ENCODE measurements at regions not wholly inside any gene's neighbourhood (a gene's known extent, or its start where the extent isn't known, plus 50 kb on each side); places are given as distances from the start of the nearest gene placed in this dataset.

DNA sequence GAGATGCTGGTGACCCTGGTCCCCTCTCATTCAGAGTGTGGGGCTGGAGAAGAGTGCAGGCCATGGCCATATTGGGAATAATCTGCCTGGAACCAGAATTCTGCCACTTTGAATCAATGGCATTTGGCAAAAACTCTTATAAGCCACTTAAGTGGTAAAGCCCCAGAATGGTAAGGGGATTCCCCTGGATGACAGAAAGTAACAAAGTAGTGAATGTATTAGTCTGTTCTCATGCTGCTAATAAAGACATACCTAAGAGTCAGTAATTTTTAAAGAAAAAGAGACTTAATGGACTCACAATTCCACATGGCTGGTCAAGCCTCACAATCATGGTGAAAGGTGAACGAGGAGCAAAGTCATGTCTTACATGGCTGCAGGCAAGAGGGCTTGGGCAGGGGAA is 248.6 kb downstream of the SH2D4B start:
- peaks cover 2% of the 10 kb centered on the region for H3K27me3 Mint-ChIP-seq (ENCODE audit: unreplicated experiment)
- H3K27ac Mint-ChIP-seq (ENCODE audit: unreplicated experiment), result no peak overlapping the region
- no peaks in the 10 kb centered on the region for H3K4me1 Mint-ChIP-seq (ENCODE audit: unreplicated experiment)
- no peak for DNase-seq (ENCODE audit: extremely low spot score, unreplicated experiment)
- no peak overlapping the region for H3K4me3 Mint-ChIP-seq (ENCODE audit: unreplicated experiment)
- H3K9me3 Mint-ChIP-seq (ENCODE audit: unreplicated experiment), result no peaks in the 10 kb centered on the region
- TF ChIP-seq CTCF (IDR thresholded peaks at IDR 0.05), result no peak
- H3K36me3 Mint-ChIP-seq (ENCODE audit: unreplicated experiment), result no peaks in the 10 kb centered on the region

DNA sequence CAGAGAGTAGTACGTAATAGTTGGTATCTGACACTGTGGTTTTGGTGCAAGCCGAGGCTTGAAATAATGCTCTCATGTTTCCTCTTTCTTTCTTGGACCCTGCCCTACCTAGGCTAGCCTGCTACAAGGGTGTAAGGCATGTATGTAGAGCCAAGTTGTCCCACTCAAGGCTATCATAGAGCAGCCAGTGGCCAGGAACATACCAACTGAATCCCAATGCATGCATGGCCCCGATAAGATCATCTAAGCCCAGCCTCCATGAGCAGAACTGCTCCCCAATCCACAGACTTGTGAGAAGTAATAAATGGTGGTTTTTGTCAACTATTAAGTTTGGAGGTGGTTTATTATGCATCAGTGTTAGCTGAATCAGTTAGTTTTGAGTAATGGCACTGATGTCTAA is 250.2 kb downstream of the SH2D4B start:
- TF ChIP-seq CTCF (IDR thresholded peaks at IDR 0.05), result no peak
- Mint-ChIP-seq H3K27me3 (ENCODE audit: unreplicated experiment) (no peaks in the 10 kb centered on the region), H3K4me3 (ENCODE audit: unreplicated experiment) (no peak overlapping the region), H3K9me3 (ENCODE audit: unreplicated experiment) (no peaks in the 10 kb centered on the region), H3K27ac (ENCODE audit: unreplicated experiment) (no peak overlapping the region), H3K4me1 (ENCODE audit: unreplicated experiment) (no peaks in the 10 kb centered on the region), H3K36me3 (ENCODE audit: unreplicated experiment) (no peaks in the 10 kb centered on the region)
- no peak for DNase-seq (ENCODE audit: extremely low spot score, unreplicated experiment)

GRCh38 chr10:80794994-80795393 is 257.3 kb downstream of the SH2D4B start:
- DNase-seq (ENCODE audit: extremely low spot score, unreplicated experiment), result no peak
- H3K9me3 Mint-ChIP-seq (ENCODE audit: unreplicated experiment), result peaks cover 4% of the 10 kb centered on the region
- no peak overlapping the region for H3K4me3 Mint-ChIP-seq (ENCODE audit: unreplicated experiment)
- no peaks in the 10 kb centered on the region for H3K36me3 Mint-ChIP-seq (ENCODE audit: unreplicated experiment)
- no peak for TF ChIP-seq CTCF (IDR thresholded peaks at IDR 0.05)
- no peaks in the 10 kb centered on the region for H3K27me3 Mint-ChIP-seq (ENCODE audit: unreplicated experiment)
- no peak overlapping the region for H3K27ac Mint-ChIP-seq (ENCODE audit: unreplicated experiment)
- H3K4me1 Mint-ChIP-seq (ENCODE audit: unreplicated experiment), result no peaks in the 10 kb centered on the region

GRCh38 chr10:80805343-80806020 is 267.8 kb downstream of the SH2D4B start:
- H3K27ac Mint-ChIP-seq (ENCODE audit: unreplicated experiment), result no peak overlapping the region

More at GRCh38 chr10:80805343-80806020, 267.8 kb downstream of the SH2D4B start:
- no peak for TF ChIP-seq CTCF (IDR thresholded peaks at IDR 0.05)
- Mint-ChIP-seq H3K4me3 (ENCODE audit: unreplicated experiment) (no peak overlapping the region), H3K27me3 (ENCODE audit: unreplicated experiment) (no peaks in the 10 kb centered on the region), H3K36me3 (ENCODE audit: unreplicated experiment) (no peaks in the 10 kb centered on the region), H3K4me1 (ENCODE audit: unreplicated experiment) (no peaks in the 10 kb centered on the region), H3K9me3 (ENCODE audit: unreplicated experiment) (peaks cover 24% of the 10 kb centered on the region)
- DNase-seq (ENCODE audit: extremely low spot score, unreplicated experiment), result no peak

Measured in osteocyte (in vitro differentiated cells).